SU-DHL-6 (cell line): ENCODE measurements at regions not wholly inside any gene's neighbourhood (a gene's known extent, or its start where the extent isn't known, plus 50 kb on each side); places are given as distances from the start of the nearest gene placed in this dataset.
"Not testable (repeated sequence)": the region's sequence is repeated elsewhere in the genome, so short reads cannot be mapped to it uniquely, and the experiment has no call there.

Source experiments
- CTCF ChIP-seq: fragments of 200-600 bp; sonication (generic); IDR thresholded peaks from one replicate; pipeline ENCODE4 v1.5.1; 2017; ENCODE audit warnings: antibody characterized with exemption, mild to moderate bottlenecking, low read length, moderate library complexity; ENCODE audit not compliant: insufficient read depth, poor library complexity, severe bottlenecking
- EZH2phosphoT487 ChIP-seq: fragments of 200-600 bp; sonication (generic), shearing (Covaris generic); conservative IDR thresholded peaks from 2 replicates; pipeline ENCODE4 v1.6.1; 2018; ENCODE audit warnings: mild to moderate bottlenecking, antibody characterized with exemption, low read length, moderate library complexity, mixed read lengths

- TF ChIP-seq CTCF, EZH2phosphoT487: not testable (repeated sequence)
Measured at GRCh38 chr11:103820345-103820744, 216.1 kb upstream of the DDI1 start.
